ENCODE measurements at regions not wholly inside any gene's neighbourhood (a gene's known extent, or its start where the extent isn't known, plus 50 kb on each side); places are given as distances from the start of the nearest gene placed in this dataset.

DNA sequence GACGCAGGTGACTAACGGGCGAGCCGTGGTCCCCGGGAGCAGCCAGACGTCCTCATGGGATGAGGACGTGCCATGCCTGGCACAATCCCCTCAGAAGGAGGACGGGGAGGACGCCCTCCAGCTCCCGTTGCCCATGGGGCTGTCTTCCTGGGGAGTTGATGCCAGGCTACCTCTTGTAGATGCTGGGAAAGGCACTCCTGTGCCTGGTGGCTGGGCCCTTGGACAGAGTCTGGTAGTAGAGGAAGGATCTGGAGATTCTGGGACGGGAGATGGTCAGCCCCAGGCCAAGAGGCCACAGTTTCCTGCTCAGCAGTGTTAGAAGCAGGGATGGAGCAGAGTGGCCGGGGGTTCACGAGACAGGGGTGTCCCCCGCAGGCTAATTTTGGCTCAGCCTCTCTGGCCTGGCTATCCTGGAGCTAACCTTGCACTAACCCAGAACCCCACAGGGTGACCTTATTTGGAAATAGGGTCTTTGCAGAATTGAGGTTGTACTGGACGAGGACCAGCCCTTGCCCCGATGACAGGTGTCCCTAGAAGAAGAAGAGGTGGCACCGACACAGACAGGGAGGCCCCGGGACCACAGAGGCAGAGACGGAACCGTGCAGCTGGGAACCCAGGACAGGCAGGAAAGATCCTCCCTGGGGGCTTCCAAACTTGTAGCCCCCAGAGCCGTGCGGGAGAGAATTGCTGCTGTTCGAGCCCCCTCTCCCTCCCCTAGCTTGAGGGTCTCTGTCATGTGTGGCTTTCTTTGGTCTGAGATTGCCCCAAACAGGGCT, 50.1 kb upstream of the ADRA2C start:
- Mint-ChIP-seq H3K9me3 (no peaks in the 10 kb centered on the region), H3K27me3 (peaks cover 9% of the 10 kb centered on the region), H3K4me1 (no peaks in the 10 kb centered on the region)

DNA sequence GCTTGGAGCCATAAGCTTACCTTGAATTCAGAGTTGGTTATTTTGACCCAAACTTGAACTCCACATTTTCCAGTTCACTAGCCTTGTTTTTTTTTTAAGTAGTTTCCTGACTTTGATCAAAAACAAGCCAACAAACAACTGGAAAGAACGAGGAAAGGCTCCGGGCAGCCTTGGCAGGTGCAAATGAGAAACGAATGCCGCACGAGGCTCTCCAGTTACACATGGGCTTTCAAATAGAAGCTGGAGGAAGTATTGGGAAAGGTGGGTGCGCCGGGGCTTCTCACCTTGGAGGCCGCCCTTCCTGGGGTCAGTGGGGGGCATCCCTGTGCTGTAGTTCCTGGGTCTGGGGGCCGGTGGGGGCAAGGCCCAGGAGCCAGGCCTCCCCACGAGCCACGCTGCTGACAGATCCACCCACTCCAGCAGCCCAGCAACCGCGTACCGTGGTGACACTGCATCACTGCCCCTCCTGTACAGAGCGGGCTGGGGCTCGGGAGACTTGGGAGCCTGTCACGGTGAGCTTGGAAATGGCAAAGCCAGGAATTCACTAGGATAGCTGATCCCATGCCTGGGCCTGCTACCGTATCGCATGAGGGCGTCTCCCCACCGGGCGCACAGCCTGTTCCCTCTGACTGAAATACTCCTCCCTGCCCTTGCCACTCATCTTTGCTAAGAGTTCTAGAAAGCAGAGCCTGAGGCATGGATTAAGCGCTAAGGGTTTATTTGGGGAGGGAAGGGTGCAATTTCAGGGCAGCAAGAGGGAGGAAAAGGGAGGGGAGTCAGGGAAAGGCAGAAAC, 50.9 kb upstream of the ADRA2C start:
- H3K4me1 Mint-ChIP-seq, result no peaks in the 10 kb centered on the region
- H3K4me3 Mint-ChIP-seq, result no peak overlapping the region
- H3K27me3 Mint-ChIP-seq, result peaks cover 9% of the 10 kb centered on the region
- H3K27ac Mint-ChIP-seq, result no peak overlapping the region
- no peaks in the 10 kb centered on the region for H3K36me3 Mint-ChIP-seq
- H3K9me3 Mint-ChIP-seq, result no peaks in the 10 kb centered on the region

More for the DNA sequence above, 50.1 kb upstream of the ADRA2C start:
- H3K4me3 Mint-ChIP-seq, result no peak overlapping the region
- no peak overlapping the region for H3K27ac Mint-ChIP-seq
- H3K36me3 Mint-ChIP-seq, result no peaks in the 10 kb centered on the region

- Mint-ChIP-seq H3K9me3 (no peaks in the 10 kb centered on the region), H3K27ac (no peak overlapping the region), H3K4me3 (no peak overlapping the region), H3K27me3 (peaks cover 7% of the 10 kb centered on the region), H3K36me3 (no peaks in the 10 kb centered on the region), H3K4me1 (no peaks in the 10 kb centered on the region)
Observed at GRCh38 chr4:3714642-3715001, 51.6 kb upstream of the ADRA2C start.

DNA sequence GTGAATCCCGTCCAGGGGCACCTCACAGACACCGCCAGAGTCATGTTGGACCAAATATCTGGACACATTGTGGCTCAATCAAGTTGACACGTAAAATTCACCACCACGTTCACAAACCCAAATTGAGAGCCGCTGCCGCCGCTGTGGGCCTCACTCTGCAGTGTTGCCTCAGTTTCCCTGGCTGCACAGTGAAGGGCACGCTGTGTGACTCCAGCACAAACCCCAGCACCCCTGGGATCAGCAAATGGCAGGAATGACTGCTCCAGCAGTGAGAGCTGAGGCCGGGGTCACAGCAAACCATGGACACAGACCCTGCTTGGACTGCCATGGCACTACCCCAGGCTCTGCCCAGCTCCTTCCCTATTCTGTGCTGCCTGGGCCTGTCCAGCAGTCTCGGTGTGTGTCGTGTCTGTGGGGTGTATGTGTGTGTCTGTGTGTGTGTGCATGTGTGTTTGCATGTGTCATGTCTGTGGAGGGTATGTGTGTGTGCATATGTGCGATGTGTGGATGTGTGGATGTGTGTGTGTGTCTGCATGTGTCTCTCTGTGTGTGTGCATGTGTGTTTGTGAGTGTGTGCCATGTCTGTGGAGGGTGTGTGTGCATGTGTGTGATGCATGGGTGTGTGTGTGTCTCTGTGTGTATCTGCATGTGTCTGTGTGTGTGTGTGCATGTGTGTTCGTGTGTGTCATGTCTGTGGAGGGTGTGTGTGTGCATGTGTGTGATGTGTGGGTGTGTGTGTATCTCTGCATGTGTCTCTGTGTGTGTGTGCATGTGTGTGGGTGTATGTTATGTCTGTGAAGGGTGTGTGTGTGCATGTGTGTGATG, 52.2 kb upstream of the ADRA2C start:
- Mint-ChIP-seq H3K4me1 (no peaks in the 10 kb centered on the region), H3K27ac (no peak overlapping the region), H3K36me3 (no peaks in the 10 kb centered on the region), H3K4me3 (no peak overlapping the region), H3K9me3 (no peaks in the 10 kb centered on the region), H3K27me3 (peaks cover 6% of the 10 kb centered on the region)

GRCh38 chr4:3713346-3713745, 52.8 kb upstream of the ADRA2C start:
- H3K27ac Mint-ChIP-seq, result no peak overlapping the region
- no peaks in the 10 kb centered on the region for H3K4me1 Mint-ChIP-seq
- H3K36me3 Mint-ChIP-seq, result no peaks in the 10 kb centered on the region
- no peak overlapping the region for H3K4me3 Mint-ChIP-seq
- H3K27me3 Mint-ChIP-seq, result peaks cover 4% of the 10 kb centered on the region
- H3K9me3 Mint-ChIP-seq, result no peaks in the 10 kb centered on the region

DNA sequence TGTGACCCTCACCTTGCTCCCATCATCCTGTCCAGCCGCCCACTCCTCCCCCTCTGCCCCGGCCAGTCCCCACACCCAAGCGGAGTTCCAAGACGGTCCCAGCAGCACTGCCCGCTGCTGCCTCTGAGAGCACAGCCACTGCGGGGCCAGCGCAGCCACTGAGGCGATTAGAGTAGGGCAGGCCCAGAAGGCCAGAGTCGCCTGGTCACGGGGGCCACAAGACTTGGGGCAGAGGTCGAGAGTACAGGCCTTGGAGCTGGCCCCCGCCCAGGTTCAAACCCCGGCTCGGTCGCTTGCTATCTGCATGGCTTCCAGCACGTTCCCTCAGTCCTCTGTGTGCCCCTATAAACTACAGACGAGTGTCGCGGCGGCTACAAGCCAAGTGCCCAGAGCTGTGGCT, 53.2 kb upstream of the ADRA2C start:
- H3K4me3 Mint-ChIP-seq, result no peak overlapping the region
- H3K27me3 Mint-ChIP-seq, result no peaks in the 10 kb centered on the region
- H3K9me3 Mint-ChIP-seq, result no peaks in the 10 kb centered on the region
- H3K27ac Mint-ChIP-seq, result no peak overlapping the region
- no peaks in the 10 kb centered on the region for H3K4me1 Mint-ChIP-seq
- no peaks in the 10 kb centered on the region for H3K36me3 Mint-ChIP-seq

- Mint-ChIP-seq H3K4me1 (no peaks in the 10 kb centered on the region), H3K27me3 (no peaks in the 10 kb centered on the region), H3K27ac (no peak overlapping the region), H3K9me3 (no peaks in the 10 kb centered on the region), H3K4me3 (no peak overlapping the region), H3K36me3 (no peaks in the 10 kb centered on the region)
Observed at GRCh38 chr4:3712112-3712805, 53.9 kb upstream of the ADRA2C start.

- Mint-ChIP-seq H3K9me3 (no peaks in the 10 kb centered on the region), H3K27me3 (no peaks in the 10 kb centered on the region), H3K36me3 (no peaks in the 10 kb centered on the region), H3K4me3 (no peak overlapping the region), H3K27ac (no peak overlapping the region), H3K4me1 (no peaks in the 10 kb centered on the region)
Observed at GRCh38 chr4:3711183-3712111, 54.7 kb upstream of the ADRA2C start.

DNA sequence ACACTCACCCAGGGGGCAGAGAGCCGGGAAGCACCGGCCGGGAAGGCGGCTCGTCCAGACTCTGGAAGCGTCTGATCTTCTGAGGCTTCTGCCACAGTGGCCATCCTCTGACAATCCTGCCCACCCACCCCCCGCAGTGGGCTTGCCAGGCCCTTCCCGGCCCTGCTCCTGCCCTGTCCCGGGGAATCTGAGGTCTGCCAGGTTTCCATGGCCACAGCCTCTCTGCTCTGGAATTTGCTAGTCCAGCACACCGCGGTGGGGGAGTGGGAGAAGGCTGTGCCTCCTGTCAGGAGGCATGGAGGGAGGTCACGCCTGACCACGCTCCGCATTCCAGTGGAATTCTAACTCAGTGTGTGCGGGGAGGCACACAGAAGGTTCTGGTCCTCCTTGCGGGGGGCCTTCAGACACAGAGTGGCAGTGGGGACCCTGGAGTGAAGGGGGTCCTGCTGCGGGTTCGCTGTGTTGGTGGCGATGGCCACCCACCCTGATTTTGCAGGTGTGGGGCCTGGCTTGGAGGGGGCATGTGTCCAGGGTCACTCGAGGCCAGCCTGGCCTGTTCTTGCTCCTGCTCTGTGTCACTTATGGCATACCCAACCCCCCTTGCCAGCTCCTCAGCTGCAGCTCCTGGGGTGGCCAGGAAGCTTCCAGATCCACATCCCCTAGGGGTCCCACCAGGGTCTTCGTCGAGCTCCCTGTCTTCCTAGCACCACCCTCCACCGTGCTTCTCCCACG, 55.6 kb upstream of the ADRA2C start:
- H3K27me3 Mint-ChIP-seq, result peaks cover 3% of the 10 kb centered on the region
- H3K9me3 Mint-ChIP-seq, result no peaks in the 10 kb centered on the region
- no peaks in the 10 kb centered on the region for H3K36me3 Mint-ChIP-seq

DNA sequence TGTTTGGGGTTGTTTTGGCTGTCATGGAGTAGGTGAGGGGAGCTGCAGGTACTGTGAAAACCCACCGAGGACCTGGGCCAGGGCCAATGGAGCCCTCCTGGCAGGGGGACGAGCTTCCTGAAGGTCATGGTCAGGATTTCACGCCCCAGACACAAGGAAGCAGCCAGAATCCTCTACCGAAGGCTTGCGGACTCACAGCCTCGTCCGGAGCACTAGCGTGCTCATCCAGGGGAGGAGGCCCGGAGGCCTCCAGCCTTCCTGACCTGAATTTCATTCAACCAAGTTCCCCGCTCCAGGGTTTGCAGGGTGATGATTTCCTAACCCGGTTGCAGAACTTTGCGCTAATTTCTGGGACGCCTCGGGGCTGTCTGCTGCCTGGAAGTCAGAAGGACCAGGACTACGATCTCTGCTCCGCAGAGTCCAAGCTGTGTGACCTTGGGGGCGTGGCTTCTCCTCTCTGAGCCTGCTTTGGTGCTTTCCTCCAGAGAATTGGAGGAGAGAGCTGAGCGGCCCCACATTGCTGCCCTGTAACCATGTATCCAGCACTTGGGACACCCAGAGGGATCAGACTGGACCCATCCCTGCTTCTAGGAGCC, 56.2 kb upstream of the ADRA2C start:
- no peaks in the 10 kb centered on the region for H3K4me1 Mint-ChIP-seq
- no peak overlapping the region for H3K4me3 Mint-ChIP-seq
- no peaks in the 10 kb centered on the region for H3K36me3 Mint-ChIP-seq
- H3K27ac Mint-ChIP-seq, result no peak overlapping the region
- peaks cover 3% of the 10 kb centered on the region for H3K27me3 Mint-ChIP-seq
- H3K9me3 Mint-ChIP-seq, result no peaks in the 10 kb centered on the region

More for the DNA sequence above, 55.6 kb upstream of the ADRA2C start:
- H3K4me1 Mint-ChIP-seq, result no peaks in the 10 kb centered on the region
- H3K4me3 Mint-ChIP-seq, result no peak overlapping the region
- no peak overlapping the region for H3K27ac Mint-ChIP-seq

GRCh38 chr4:3709061-3709845, 56.9 kb upstream of the ADRA2C start:
- Mint-ChIP-seq H3K27me3 (peaks cover 4% of the 10 kb centered on the region), H3K4me3 (no peak overlapping the region), H3K4me1 (no peaks in the 10 kb centered on the region), H3K36me3 (no peaks in the 10 kb centered on the region), H3K9me3 (no peaks in the 10 kb centered on the region), H3K27ac (no peak overlapping the region)

GRCh38 chr4:3708611-3709010, 57.6 kb upstream of the ADRA2C start:
- peaks cover 7% of the 10 kb centered on the region for H3K27me3 Mint-ChIP-seq
- no peak overlapping the region for H3K27ac Mint-ChIP-seq
- no peaks in the 10 kb centered on the region for H3K36me3 Mint-ChIP-seq
- no peak overlapping the region for H3K4me3 Mint-ChIP-seq
- no peaks in the 10 kb centered on the region for H3K4me1 Mint-ChIP-seq
- H3K9me3 Mint-ChIP-seq, result no peaks in the 10 kb centered on the region

- H3K4me3 Mint-ChIP-seq, result no peak overlapping the region
- no peaks in the 10 kb centered on the region for H3K36me3 Mint-ChIP-seq
- H3K4me1 Mint-ChIP-seq, result no peaks in the 10 kb centered on the region
- H3K27ac Mint-ChIP-seq, result no peak overlapping the region
- peaks cover 7% of the 10 kb centered on the region for H3K27me3 Mint-ChIP-seq
- H3K9me3 Mint-ChIP-seq, result no peaks in the 10 kb centered on the region
Observed at GRCh38 chr4:3708103-3708510, 58.1 kb upstream of the ADRA2C start.
